Brain microvascular endothelial cell (primary cell): ENCODE measurements at regions not wholly inside any gene's neighbourhood (a gene's known extent, or its start where the extent isn't known, plus 50 kb on each side); places are given as distances from the start of the nearest gene placed in this dataset.

Experiments
- DNase-seq: peaks from one replicate; pipeline ENCODE4 v3.0.0-alpha.2; 2020
- H3K27ac ChIP-seq: fragments of 250-450 bp; sonication (Bioruptor Pico); 2 replicates; pipeline ENCODE4 v1.5.1; 2020; ENCODE audit warnings: mild to moderate bottlenecking, moderate library complexity
- H3K27me3 ChIP-seq: fragments of 250-450 bp; sonication (Bioruptor Pico); replicated peaks from 2 replicates; pipeline ENCODE4 v1.5.1; 2020; ENCODE audit warnings: mild to moderate bottlenecking
- H3K36me3 ChIP-seq: fragments of 250-450 bp; sonication (Bioruptor Pico); replicated peaks from 2 replicates; pipeline ENCODE4 v1.5.1; 2020; ENCODE audit warnings: mild to moderate bottlenecking
- H3K4me3 ChIP-seq: 2 replicates; pipeline ENCODE4 v1.5.1; 2011; ENCODE audit warnings: low read depth, mild to moderate bottlenecking, control low read depth, low read length, moderate library complexity
- in situ Hi-C: cut with HindIII; loops from 2 replicates; pipeline ENCODE4 v1.10.0; 2017; ENCODE audit warnings: low sequenced_read_pairs, low pct_ligation_motif_present
- TF ChIP-seq, protein P1 (sequence below): IDR thresholded peaks from 2 replicates; pipeline ENCODE4 v1.5.1; 2011; ENCODE audit warnings: low read depth, mild to moderate bottlenecking, moderate library complexity, low read length, control low read depth, inconsistent platforms; ENCODE audit errors: missing control alignments

DNA sequence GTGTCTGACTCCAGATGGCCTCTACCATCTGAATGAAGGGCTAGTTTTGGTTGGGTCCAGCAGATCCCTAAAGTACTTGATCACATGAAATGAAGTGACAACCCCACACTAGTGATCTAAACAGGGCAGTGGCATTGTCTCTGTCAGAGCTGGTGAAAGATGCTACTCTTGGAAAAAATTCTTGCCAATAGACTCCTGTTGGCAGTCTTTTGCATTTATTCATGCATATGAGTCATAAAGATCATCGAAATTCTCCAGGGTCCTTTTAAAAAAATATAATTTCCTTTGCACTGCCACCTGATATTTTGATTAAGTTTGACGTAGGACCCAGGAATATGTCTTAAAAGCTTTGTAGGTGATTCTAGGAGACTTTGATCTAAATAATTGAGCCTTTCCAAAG is 135.1 kb upstream of the ELL2 start:
- Histone ChIP-seq H3K36me3 (no peaks in the 10 kb centered on the region), H3K27ac (no peak overlapping the region), H3K27me3 (no peaks in the 10 kb centered on the region), H3K4me3 (no peak overlapping the region)
- TF ChIP-seq, protein P1, sequence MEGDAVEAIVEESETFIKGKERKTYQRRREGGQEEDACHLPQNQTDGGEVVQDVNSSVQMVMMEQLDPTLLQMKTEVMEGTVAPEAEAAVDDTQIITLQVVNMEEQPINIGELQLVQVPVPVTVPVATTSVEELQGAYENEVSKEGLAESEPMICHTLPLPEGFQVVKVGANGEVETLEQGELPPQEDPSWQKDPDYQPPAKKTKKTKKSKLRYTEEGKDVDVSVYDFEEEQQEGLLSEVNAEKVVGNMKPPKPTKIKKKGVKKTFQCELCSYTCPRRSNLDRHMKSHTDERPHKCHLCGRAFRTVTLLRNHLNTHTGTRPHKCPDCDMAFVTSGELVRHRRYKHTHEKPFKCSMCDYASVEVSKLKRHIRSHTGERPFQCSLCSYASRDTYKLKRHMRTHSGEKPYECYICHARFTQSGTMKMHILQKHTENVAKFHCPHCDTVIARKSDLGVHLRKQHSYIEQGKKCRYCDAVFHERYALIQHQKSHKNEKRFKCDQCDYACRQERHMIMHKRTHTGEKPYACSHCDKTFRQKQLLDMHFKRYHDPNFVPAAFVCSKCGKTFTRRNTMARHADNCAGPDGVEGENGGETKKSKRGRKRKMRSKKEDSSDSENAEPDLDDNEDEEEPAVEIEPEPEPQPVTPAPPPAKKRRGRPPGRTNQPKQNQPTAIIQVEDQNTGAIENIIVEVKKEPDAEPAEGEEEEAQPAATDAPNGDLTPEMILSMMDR = no peak
- no peak for DNase-seq
- in situ Hi-C loops = no loop called here

DNA sequence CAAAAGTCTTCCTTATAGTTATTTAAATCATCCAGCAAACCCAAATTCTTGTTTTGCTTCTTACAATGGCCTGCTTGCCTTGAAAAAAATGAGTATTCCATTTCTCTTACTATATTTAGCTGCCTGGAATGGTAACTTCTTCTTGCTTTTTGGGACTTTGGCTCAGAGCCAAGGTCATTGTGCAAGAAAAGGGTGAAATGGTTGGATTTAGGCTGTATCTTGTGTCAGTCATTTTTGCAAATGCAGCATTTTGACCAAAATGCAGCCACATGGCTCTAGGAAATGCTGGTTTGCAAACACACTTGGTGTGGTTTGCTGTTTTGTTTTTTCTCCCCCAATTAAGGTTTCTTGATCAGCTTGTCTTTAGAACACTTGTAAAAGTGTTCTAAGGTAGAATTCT is 133.3 kb upstream of the ELL2 start:
- Histone ChIP-seq H3K27ac (no peak overlapping the region), H3K27me3 (no peaks in the 10 kb centered on the region), H3K4me3 (no peak overlapping the region), H3K36me3 (no peaks in the 10 kb centered on the region)
- DNase-seq = no peak
- TF ChIP-seq, protein P1 = no peak
- in situ Hi-C loops = no loop called here

DNA sequence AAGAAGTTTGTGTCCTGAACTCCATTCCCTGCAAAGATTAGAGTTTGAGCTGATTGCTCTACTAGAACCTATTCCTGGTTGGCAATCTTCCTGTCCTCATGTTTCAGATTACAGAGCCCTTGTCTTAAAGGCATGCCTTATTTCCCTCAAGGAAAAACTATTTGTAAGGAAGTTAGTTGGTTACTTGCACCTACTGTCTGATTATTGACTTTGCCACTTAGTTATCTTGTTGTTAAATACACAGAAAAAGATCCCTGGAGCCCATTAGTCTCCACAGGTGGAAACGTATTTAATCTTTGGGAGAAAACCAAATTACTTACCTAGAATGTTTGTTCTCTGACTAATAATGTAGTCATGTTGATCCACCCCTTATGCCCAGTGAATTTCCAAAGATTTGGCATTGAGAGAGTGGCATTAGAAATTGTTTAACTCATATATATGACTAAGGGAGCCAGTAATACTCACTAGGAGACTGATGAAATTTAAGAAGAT is 132.3 kb upstream of the ELL2 start:
- H3K4me3 ChIP-seq = no peak overlapping the region
- no peaks in the 10 kb centered on the region for H3K27me3 ChIP-seq
- TF ChIP-seq, protein P1 = no peak
- in situ Hi-C loops = no loop called here
- H3K36me3 ChIP-seq = no peaks in the 10 kb centered on the region
- no peak for DNase-seq
- H3K27ac ChIP-seq = no peak overlapping the region

DNA sequence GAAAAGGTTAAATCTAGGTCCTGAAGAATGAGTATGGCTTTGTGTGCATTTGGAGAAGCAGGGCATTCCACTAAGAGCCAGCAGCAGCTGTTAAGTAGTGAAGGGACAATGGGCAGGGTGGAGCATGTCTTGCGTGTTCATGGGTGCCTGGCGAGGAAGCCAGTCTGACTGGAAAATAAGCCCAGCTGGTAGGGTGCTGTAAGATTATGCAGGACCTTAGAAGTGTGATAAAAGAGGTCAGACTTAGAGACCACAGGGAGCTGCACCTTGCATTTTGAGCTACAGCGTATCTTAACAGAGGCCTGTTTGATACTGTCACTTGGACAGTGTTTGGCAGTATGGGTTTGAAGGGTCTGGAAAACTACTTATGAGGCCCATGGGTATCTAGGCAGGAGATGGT is 131.7 kb upstream of the ELL2 start:
- TF ChIP-seq, protein P1 = no peak
- H3K27ac ChIP-seq = no peak overlapping the region
- no peaks in the 10 kb centered on the region for H3K27me3 ChIP-seq
- H3K4me3 ChIP-seq = no peak overlapping the region
- in situ Hi-C loops = no loop called here
- H3K36me3 ChIP-seq = no peaks in the 10 kb centered on the region
- no peak for DNase-seq

DNA sequence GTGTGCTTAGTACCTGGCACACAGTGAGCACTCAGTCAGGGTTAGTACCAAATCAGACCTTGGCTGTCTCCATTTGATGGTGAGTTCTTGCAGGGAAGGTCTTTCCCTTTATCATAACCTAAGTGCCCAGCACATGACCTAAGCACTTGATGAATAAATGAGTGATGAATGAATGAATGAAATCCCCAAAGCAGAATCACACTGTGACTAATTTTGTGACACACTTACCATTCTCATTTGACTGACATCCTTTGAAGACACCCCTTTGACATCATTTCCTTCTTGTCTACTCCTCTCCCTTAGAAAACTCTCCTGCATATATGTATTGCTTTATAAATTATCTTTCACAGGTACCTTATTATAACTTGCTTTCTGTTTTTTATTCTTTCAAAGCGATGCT is 130.2 kb upstream of the ELL2 start:
- H3K27me3 ChIP-seq = no peaks in the 10 kb centered on the region
- DNase-seq = no peak
- no peak overlapping the region for H3K27ac ChIP-seq
- no peaks in the 10 kb centered on the region for H3K36me3 ChIP-seq
- TF ChIP-seq, protein P1 = no peak
- in situ Hi-C loops = no loop called here
- H3K4me3 ChIP-seq = no peak overlapping the region

DNA sequence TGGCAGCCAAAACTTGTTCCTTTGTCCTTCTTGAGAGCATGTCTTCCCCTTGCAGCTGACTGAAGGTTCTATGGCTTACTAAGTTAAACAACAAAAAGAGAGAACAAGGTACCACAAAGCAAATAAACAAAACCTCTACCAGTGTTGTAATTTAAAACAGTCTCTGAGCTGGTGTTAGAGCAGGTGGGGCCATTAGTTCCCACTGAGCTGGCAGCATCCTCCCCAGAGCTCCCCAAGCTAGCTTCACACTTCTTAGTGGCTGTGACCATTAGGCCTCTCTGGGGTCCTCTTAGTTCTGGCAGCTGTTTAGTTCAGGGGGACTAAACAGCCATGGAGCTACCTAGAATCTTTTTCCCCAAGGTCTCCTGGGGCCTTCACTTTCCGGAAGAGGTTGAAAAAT is 128.6 kb upstream of the ELL2 start:
- no peaks in the 10 kb centered on the region for H3K27me3 ChIP-seq
- TF ChIP-seq, protein P1 = no peak
- no peaks in the 10 kb centered on the region for H3K36me3 ChIP-seq
- H3K27ac ChIP-seq = no peak overlapping the region
- DNase-seq = no peak
- H3K4me3 ChIP-seq = no peak overlapping the region
- in situ Hi-C loops = no loop called here
